ENCODE measurements at regions not wholly inside any gene's neighbourhood (a gene's known extent, or its start where the extent isn't known, plus 50 kb on each side); places are given as distances from the start of the nearest gene placed in this dataset.

- ATAC-seq = no peak
- intact Hi-C loops (cut with DNase I) = loop anchor here in 1 of 2 donors (10.0 kb wide), 1 partner anchor 85 kb away; no protein-coding TSS in a partner anchor
- DNase-seq = no peak
Measured at GRCh38 chr18:46329736-46330246, 225.6 kb downstream of the HAUS1 start.

- DNase-seq (no peak), ATAC-seq (no peak)
- intact Hi-C loops (cut with DNase I) = loop anchor here in 1 of 2 donors (10.0 kb wide), 1 partner anchor 83 kb away; no protein-coding TSS in a partner anchor
Measured at GRCh38 chr18:46331316-46331715, 227.1 kb downstream of the HAUS1 start.

- no peak for DNase-seq
- intact Hi-C loops (cut with DNase I) = loop anchor here in 1 of 2 donors (10.0 kb wide), 1 partner anchor 82 kb away; no protein-coding TSS in a partner anchor
- no peak for ATAC-seq
Measured at GRCh38 chr18:46332286-46332801, 228.2 kb downstream of the HAUS1 start.

GRCh38 chr18:46332921-46333341, 228.7 kb downstream of the HAUS1 start:
- DNase-seq (no peak), ATAC-seq (peak in 1 of 2 donors; percentile 10)

GRCh38 chr18:46333431-46334135, 229.4 kb downstream of the HAUS1 start:
- DNase-seq = peak; percentile 31
- peak; percentile 78 to 81 for ATAC-seq

More at GRCh38 chr18:46332921-46333341, 228.7 kb downstream of the HAUS1 start:
- intact Hi-C loops (cut with DNase I) = loop anchor here in 1 of 2 donors (10.0 kb wide), 1 partner anchor 82 kb away; no protein-coding TSS in a partner anchor

GRCh38 chr18:46334868-46335281, 230.7 kb downstream of the HAUS1 start:
- intact Hi-C loops (cut with DNase I) = loop anchor here in 1 of 2 donors (10.0 kb wide), 1 partner anchor 80 kb away; no protein-coding TSS in a partner anchor
- ATAC-seq = peak in 1 of 2 donors; percentile 35
- no peak for DNase-seq

More at GRCh38 chr18:46333431-46334135, 229.4 kb downstream of the HAUS1 start:
- intact Hi-C loops (cut with DNase I) = loop anchor here in 1 of 2 donors (10.0 kb wide), 1 partner anchor 81 kb away; no protein-coding TSS in a partner anchor

- DNase-seq (no peak), ATAC-seq (peak in 1 of 2 donors; percentile 21)
- intact Hi-C loops (cut with DNase I) = loop anchor here in 1 of 2 donors (10.0 kb wide), 1 partner anchor 79 kb away; no protein-coding TSS in a partner anchor
Measured at GRCh38 chr18:46335534-46336101, 231.4 kb downstream of the HAUS1 start.

GRCh38 chr18:46336278-46337111, 232.3 kb downstream of the HAUS1 start:
- DNase-seq (no peak), ATAC-seq (no peak)
- intact Hi-C loops (cut with DNase I) = loop anchor here in 1 of 2 donors (10.0 kb wide), 1 partner anchor 78 kb away; no protein-coding TSS in a partner anchor

GRCh38 chr18:46337271-46337670, 233.1 kb downstream of the HAUS1 start:
- intact Hi-C loops (cut with DNase I) = loop anchor here in 1 of 2 donors (10.0 kb wide), 1 partner anchor 78 kb away; no protein-coding TSS in a partner anchor
- ATAC-seq (no peak), DNase-seq (no peak)

- no peak for DNase-seq
- intact Hi-C loops (cut with DNase I) = loop anchor here in 1 of 2 donors (10.0 kb wide), 1 partner anchor 77 kb away; no protein-coding TSS in a partner anchor
- ATAC-seq = no peak
Measured at GRCh38 chr18:46338205-46338604, 234.0 kb downstream of the HAUS1 start.

GRCh38 chr18:46338766-46339165, 234.6 kb downstream of the HAUS1 start:
- ATAC-seq = no peak
- no peak for DNase-seq
- intact Hi-C loops (cut with DNase I) = loop anchor here in 1 of 2 donors (10.0 kb wide), 1 partner anchor 76 kb away; no protein-coding TSS in a partner anchor

GRCh38 chr18:46340716-46341115, 236.5 kb downstream of the HAUS1 start:
- intact Hi-C loops (cut with DNase I) = no loop called here
- DNase-seq (no peak), ATAC-seq (no peak)

GRCh38 chr18:46341986-46342525, 237.9 kb downstream of the HAUS1 start:
- intact Hi-C loops (cut with DNase I) = no loop called here
- DNase-seq = no peak
- no peak for ATAC-seq

- ATAC-seq (peak in 1 of 2 donors; percentile 42), DNase-seq (no peak)
- intact Hi-C loops (cut with DNase I) = no loop called here
Measured at GRCh38 chr18:46343456-46343855, 239.3 kb downstream of the HAUS1 start.

GRCh38 chr18:46343931-46344372, 239.8 kb downstream of the HAUS1 start:
- ATAC-seq = peak; percentile 43 to 59
- peak; percentile 28 for DNase-seq
- intact Hi-C loops (cut with DNase I) = no loop called here

- intact Hi-C loops (cut with DNase I) = no loop called here
- ATAC-seq (no peak), DNase-seq (no peak)
Measured at GRCh38 chr18:46344416-46345180, 240.4 kb downstream of the HAUS1 start.

- ATAC-seq (no peak), DNase-seq (no peak)
- intact Hi-C loops (cut with DNase I) = no loop called here
Measured at GRCh38 chr18:46345181-46345465, 240.9 kb downstream of the HAUS1 start.

- intact Hi-C loops (cut with DNase I) = no loop called here
- no peak for DNase-seq
- ATAC-seq = no peak
Measured at GRCh38 chr18:46346213-46346612, 242.0 kb downstream of the HAUS1 start.

Measured in left cardiac atrium (tissue), 4 donors.